GM19463 (cell line): ENCODE measurements at regions not wholly inside any gene's neighbourhood (a gene's known extent, or its start where the extent isn't known, plus 50 kb on each side); places are given as distances from the start of the nearest gene placed in this dataset.

Experiments used
- ATAC-seq: cut with Tn5 transposase; IDR thresholded peaks from one replicate; pipeline ENCODE4 v1.9.1; 2021; ENCODE audit warnings: mild to moderate bottlenecking, moderate library complexity; ENCODE audit not compliant: unreplicated experiment

DNA sequence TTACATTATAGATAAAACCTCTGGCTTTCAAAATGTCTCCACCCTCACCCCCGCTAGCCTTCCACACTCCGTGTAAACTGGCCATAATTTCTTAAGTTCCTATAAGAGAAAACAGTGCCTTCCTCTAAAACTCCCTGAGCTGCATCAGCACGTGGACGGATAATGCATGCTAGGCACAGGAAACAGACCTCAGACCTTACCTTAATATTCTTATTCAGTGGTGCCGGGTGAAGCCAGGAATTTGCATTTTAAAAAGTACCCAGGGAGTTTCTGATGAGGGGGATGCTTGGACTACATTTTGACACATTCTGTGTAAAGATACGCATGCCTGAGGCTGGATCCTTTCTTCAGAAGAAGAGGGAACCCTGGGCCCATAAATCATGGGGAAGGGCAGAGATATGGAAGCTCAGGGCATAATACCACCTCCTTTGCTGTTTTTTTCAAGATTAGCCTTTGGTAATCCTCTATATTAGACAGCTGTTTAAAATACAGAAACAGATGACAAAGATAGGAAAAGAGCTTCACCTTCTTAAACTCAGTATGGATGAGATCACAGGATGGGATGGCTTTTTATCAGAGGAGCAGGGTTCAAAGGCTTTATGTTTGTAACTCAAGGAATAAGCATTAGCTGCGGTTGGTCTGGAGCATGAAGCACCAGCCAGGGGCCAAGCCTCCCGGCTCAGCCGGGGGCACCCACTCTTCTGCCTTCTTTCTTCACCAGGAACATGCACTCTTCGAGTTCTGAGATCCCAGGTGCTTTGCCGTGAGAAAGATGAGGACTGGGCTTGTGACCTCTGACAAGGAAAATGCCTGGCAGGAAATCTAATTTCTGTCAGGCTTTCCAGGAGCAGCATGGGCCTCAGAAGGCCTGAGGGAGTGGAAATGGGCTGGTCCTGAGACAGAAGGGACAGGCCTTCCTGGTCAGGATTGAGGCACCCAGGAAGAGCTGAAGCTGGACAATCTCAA is 218.1 kb upstream of the SOX4 start:
- peak; percentile 75 for ATAC-seq

GRCh38 chr6:21377356-21377755 is 216.2 kb upstream of the SOX4 start:
- no peak for ATAC-seq

DNA sequence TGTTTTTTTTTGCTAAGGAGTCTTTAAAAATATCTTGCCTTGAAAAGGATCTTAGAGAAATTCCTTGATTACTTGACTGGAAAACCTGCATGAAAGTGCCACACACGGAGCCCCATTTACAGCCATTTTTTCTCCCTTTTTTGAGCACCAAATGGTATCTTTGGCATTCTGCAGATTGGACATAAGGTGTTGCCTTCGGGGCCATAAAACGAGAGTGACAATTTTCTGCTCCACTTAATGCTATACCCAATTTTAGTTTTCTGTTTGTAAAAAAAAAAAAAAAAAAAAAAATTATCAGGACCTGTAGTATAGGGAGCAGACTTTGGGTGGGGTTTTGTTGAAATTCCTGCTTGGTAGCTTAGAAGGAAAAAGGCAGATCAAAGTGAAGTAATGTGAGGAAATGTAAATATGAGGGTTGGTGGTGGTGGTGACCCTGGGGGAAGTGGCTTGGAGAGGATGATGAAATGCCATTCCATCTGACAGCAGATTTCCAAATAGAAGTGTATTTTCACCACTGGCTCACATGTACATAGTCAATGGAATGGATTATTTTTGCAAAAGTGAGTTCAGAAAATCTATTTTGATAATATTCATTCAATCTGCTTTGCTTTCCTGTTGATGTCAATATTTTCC is 212.1 kb upstream of the SOX4 start:
- no peak for ATAC-seq

- no peak for ATAC-seq
Observed at GRCh38 chr6:21382821-21383449, 210.6 kb upstream of the SOX4 start.

GRCh38 chr6:21383450-21384085 is 210.0 kb upstream of the SOX4 start:
- no peak for ATAC-seq

DNA sequence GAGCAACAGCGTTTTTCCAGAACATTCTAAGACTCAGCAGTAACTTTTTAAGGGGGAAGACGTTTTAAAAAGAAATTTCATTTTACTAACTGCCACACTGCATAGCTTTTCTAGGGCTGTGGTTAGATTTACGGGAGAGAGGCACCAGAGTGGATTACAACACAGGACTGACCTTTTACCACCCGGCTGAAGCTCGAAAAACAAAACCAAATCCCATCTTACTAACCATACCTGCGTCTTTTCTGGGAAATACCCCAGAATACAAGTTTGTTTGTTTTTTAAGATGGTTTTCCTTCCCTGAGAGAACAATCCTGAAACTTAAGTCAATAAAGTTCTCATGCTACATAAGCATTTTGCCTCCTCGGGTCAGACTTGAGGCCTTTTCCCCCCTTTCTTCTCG is 209.3 kb upstream of the SOX4 start:
- ATAC-seq = no peak

DNA sequence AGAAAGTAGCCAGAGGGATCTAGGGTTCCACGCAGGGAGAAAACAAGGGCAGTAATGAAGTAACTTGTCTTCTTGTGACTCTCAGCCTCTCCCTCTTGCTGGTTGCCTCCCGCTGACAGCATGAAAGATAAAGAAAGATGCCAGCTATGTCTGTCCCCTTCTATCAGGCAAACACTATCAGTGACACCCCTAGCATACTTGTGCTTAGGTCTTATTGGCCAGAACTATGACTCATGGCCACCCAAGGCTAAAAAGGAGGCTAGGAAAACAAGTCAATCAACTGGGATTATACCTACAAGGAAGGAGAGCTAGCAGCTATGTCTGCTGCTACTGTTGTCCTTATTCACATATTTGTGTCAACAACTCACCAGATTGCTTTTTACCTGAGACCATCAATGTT is 206.8 kb upstream of the SOX4 start:
- ATAC-seq = no peak

DNA sequence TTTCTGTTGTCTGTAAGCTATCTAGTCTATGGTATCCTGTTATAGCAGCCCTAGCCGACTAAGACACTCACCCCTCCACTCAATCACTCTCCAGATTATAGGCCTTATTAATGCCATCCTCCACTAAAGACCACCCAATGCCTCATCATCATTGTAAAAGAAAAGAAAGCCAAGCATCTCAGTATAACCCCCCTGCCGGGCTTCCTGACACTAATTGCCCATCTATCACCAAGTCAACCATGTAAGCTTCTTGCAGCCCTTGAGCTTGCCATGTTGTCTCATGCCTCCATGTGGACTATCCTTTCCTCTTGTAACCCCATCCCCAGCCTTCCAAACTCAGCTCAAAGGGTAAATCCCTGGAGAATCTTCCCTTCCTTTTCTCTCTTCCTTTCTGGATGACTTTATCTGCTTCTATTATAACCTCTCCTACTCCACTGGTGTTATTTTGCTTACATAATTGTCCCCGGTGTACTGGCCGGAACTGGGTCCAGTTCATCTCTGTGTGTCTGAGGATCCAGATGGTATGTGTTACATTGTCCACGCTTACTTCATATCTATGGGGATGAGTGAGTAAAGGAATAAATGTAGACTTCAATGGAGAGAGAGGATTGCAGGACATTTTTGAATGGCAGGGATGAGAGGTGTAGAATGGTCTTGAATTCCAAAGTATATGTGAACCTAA is 202.9 kb upstream of the SOX4 start:
- no peak for ATAC-seq

DNA sequence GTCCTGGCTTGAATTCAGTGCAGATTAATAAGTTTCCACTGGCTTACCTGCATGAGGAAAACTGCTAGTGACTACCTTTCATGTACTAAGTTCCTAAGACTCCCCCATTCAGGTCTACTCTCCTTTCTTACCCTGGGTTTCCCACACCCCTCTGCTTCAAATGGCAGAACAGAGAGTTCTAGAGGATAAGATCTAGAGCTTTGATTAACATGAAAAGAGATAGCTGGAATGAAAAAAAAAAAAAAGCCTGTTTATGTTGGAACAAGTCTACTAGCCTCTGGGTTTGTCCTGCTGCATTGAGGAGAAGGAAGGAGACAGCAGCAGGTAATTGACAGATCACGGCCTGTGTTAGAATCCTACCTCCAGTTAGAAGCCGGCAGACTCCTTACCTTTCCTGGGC is 201.4 kb upstream of the SOX4 start:
- ATAC-seq = no peak

GRCh38 chr6:21393441-21394165 is 199.9 kb upstream of the SOX4 start:
- no peak for ATAC-seq

DNA sequence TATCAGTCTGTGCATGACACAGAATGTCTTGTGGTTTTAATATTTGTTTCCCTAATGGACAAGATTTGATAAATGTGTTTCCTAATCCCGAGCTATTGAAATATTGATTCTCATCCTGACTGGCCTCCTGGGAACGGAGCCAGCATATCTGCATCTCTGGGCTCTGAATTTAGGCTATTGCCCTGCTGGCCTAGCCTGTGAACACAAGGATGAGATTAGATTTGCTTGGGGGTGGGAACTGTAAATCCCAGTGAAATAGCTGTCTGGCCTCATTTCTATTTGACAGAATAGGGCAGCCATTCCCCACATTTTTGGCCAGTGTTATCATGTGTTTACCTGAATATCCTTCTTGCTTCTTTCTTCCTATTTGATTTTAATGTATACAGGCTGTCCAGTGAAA is 198.4 kb upstream of the SOX4 start:
- no peak for ATAC-seq

DNA sequence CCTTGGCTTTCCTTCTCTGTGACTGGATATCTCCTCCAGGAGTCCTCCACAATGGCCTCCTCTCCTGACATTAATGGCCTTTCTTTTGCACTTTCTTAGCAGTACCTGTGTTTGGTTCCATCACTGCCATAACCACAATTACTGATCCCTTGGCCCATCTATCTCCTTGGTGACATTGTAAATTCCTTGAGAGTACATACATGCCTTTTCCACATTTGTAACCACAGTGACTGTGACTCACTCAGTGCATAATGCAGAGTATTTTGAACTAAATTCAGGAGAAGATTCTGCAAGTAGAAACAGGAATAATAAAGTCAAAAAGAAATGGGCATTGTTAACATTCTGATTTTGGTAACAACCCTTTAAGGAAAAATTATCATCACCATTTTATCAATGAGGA is 197.2 kb upstream of the SOX4 start:
- ATAC-seq = no peak

GRCh38 chr6:21398741-21399325 is 194.7 kb upstream of the SOX4 start:
- no peak for ATAC-seq

- peak; percentile 81 for ATAC-seq
Observed at GRCh38 chr6:21402368-21402767, 191.2 kb upstream of the SOX4 start.

GRCh38 chr6:21404577-21404976 is 189.0 kb upstream of the SOX4 start:
- ATAC-seq = peak; percentile 52

- no peak for ATAC-seq
Observed at GRCh38 chr6:21406316-21406715, 187.2 kb upstream of the SOX4 start.

GRCh38 chr6:21409231-21409630 is 184.3 kb upstream of the SOX4 start:
- no peak for ATAC-seq

GRCh38 chr6:21413428-21413827 is 180.1 kb upstream of the SOX4 start:
- no peak for ATAC-seq

- no peak for ATAC-seq
Observed at GRCh38 chr6:21414065-21414464, 179.5 kb upstream of the SOX4 start.
